Stimulated activated CD4-positive, alpha-beta T cell treated with anti-CD3 and anti-CD28 coated beads, Interleukin-1b, Interleukin-23, amount 100 ng/mL, for 4 hours (primary cell): ENCODE measurements at regions not wholly inside any gene's neighbourhood (a gene's known extent, or its start where the extent isn't known, plus 50 kb on each side); places are given as distances from the start of the nearest gene placed in this dataset.
"Not testable (repeated sequence)": the region's sequence is repeated elsewhere in the genome, so short reads cannot be mapped to it uniquely, and the experiment has no call there.

Experiments used
- DNase-seq, 2 donors: peaks; one replicate each; pipeline ENCODE4 v3.0.0-alpha.2; 2020; ENCODE audit warnings: low read depth in 2 of 2

GRCh38 chr1:222948079-222948478, 133.2 kb downstream of the DISP1 start:
- no peak for DNase-seq

GRCh38 chr1:222950892-222951291, 136.1 kb downstream of the DISP1 start:
- DNase-seq, result no peak

- no peak for DNase-seq
Observed at GRCh38 chr1:222953585-222953984, 138.7 kb downstream of the DISP1 start.

GRCh38 chr1:222955964-222956363, 141.1 kb downstream of the DISP1 start:
- DNase-seq, result no peak

GRCh38 chr1:222956601-222957000, 141.8 kb downstream of the DISP1 start:
- DNase-seq, result no peak

GRCh38 chr1:222967466-222968240, 152.8 kb downstream of the DISP1 start:
- DNase-seq, result no peak

- no peak for DNase-seq
Observed at GRCh38 chr1:222970040-222970439, 155.2 kb downstream of the DISP1 start.

- DNase-seq, result no peak
Observed at GRCh38 chr1:222970711-222971110, 155.9 kb downstream of the DISP1 start.

GRCh38 chr1:222971146-222971545, 156.3 kb downstream of the DISP1 start:
- DNase-seq, result no peak

GRCh38 chr1:222973561-222973960, 158.7 kb downstream of the DISP1 start:
- no peak for DNase-seq

- DNase-seq, result no peak
Observed at GRCh38 chr1:222974496-222974895, 159.7 kb downstream of the DISP1 start.

- DNase-seq, result no peak
Observed at GRCh38 chr1:222975472-222976122, 160.8 kb downstream of the DISP1 start.

GRCh38 chr1:222976453-222976852, 161.6 kb downstream of the DISP1 start:
- no peak for DNase-seq

- not testable (repeated sequence) for DNase-seq
Observed at GRCh38 chr1:222977294-222977693, 162.5 kb downstream of the DISP1 start.

GRCh38 chr1:222979561-222979960, 163.5 kb downstream of the TLR5 start:
- no peak for DNase-seq

GRCh38 chr1:222987674-222988076, 155.4 kb downstream of the TLR5 start:
- DNase-seq, result no peak

- no peak for DNase-seq
Observed at GRCh38 chr1:222989443-222989842, 153.6 kb downstream of the TLR5 start.

- no peak for DNase-seq
Observed at GRCh38 chr1:222991177-222991576, 151.9 kb downstream of the TLR5 start.

GRCh38 chr1:222991908-222992307, 151.1 kb downstream of the TLR5 start:
- no peak for DNase-seq

GRCh38 chr1:222994511-222995235, 148.4 kb downstream of the TLR5 start:
- DNase-seq, result no peak

- no peak for DNase-seq
Observed at GRCh38 chr1:222995236-222995580, 147.8 kb downstream of the TLR5 start.

GRCh38 chr1:222995620-222996309, 147.3 kb downstream of the TLR5 start:
- DNase-seq, result no peak
